ENCODE measurements at regions not wholly inside any gene's neighbourhood (a gene's known extent, or its start where the extent isn't known, plus 50 kb on each side); places are given as distances from the start of the nearest gene placed in this dataset.

DNA sequence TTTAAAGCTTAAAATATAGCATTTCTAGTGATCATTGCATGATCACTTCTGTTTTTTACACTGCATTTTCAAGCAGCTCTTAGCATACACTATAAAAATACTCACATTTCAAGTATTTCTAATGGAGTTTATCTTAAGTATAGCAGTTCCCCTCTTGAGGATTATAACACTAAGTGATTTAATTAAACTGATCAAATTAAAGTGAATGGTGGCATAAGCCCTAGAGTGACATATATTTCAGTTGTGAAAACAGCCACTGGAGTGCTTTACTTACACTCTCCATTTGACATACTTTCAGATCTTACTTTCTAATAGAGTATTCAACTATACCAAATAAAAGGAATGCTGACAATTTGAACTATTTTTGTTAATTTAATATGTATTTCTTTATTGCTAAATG lies 623.3 kb upstream of the TMPRSS15 start:
- DNase-seq, result no peak
- no peaks in the 10 kb centered on the region for H3K36me3 ChIP-seq (ENCODE audit: low read depth)
- ATAC-seq, result no peak
- TF ChIP-seq, protein P1, sequence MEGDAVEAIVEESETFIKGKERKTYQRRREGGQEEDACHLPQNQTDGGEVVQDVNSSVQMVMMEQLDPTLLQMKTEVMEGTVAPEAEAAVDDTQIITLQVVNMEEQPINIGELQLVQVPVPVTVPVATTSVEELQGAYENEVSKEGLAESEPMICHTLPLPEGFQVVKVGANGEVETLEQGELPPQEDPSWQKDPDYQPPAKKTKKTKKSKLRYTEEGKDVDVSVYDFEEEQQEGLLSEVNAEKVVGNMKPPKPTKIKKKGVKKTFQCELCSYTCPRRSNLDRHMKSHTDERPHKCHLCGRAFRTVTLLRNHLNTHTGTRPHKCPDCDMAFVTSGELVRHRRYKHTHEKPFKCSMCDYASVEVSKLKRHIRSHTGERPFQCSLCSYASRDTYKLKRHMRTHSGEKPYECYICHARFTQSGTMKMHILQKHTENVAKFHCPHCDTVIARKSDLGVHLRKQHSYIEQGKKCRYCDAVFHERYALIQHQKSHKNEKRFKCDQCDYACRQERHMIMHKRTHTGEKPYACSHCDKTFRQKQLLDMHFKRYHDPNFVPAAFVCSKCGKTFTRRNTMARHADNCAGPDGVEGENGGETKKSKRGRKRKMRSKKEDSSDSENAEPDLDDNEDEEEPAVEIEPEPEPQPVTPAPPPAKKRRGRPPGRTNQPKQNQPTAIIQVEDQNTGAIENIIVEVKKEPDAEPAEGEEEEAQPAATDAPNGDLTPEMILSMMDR (IDR thresholded peaks at IDR 0.05), result no peak
- no peak overlapping the region for H3K4me3 ChIP-seq
- no peaks in the 10 kb centered on the region for H3K9me3 ChIP-seq
- H3K4me1 ChIP-seq (ENCODE audit: low read depth), result no peaks in the 10 kb centered on the region
- intact Hi-C loops (cut with DNase I, micrococcal nuclease), result no loop called here

GRCh38 chr21:19029816-19030215 lies 626.2 kb upstream of the TMPRSS15 start:
- TF ChIP-seq, protein P1 (IDR thresholded peaks at IDR 0.05), result no peak
- no peak for ATAC-seq
- Histone ChIP-seq H3K9me3 (no peaks in the 10 kb centered on the region), H3K36me3 (ENCODE audit: low read depth) (no peaks in the 10 kb centered on the region), H3K4me3 (no peak overlapping the region), H3K4me1 (ENCODE audit: low read depth) (no peaks in the 10 kb centered on the region)
- DNase-seq, result no peak
- intact Hi-C loops (cut with DNase I, micrococcal nuclease), result no loop called here

GRCh38 chr21:19031953-19032352 lies 628.4 kb upstream of the TMPRSS15 start:
- no peaks in the 10 kb centered on the region for H3K4me1 ChIP-seq (ENCODE audit: low read depth)
- TF ChIP-seq, protein P1 (IDR thresholded peaks at IDR 0.05), result no peak
- DNase-seq (no peak), ATAC-seq (no peak)
- intact Hi-C loops (cut with DNase I, micrococcal nuclease), result no loop called here
- no peak overlapping the region for H3K4me3 ChIP-seq
- H3K9me3 ChIP-seq, result no peaks in the 10 kb centered on the region
- no peaks in the 10 kb centered on the region for H3K36me3 ChIP-seq (ENCODE audit: low read depth)

GRCh38 chr21:19034041-19034440 lies 630.5 kb upstream of the TMPRSS15 start:
- Histone ChIP-seq H3K36me3 (ENCODE audit: low read depth) (no peaks in the 10 kb centered on the region), H3K4me1 (ENCODE audit: low read depth) (no peaks in the 10 kb centered on the region), H3K4me3 (no peak overlapping the region), H3K9me3 (no peaks in the 10 kb centered on the region)
- intact Hi-C loops (cut with DNase I, micrococcal nuclease), result no loop called here
- DNase-seq (no peak), ATAC-seq (no peak)
- TF ChIP-seq, protein P1 (IDR thresholded peaks at IDR 0.05), result no peak

DNA sequence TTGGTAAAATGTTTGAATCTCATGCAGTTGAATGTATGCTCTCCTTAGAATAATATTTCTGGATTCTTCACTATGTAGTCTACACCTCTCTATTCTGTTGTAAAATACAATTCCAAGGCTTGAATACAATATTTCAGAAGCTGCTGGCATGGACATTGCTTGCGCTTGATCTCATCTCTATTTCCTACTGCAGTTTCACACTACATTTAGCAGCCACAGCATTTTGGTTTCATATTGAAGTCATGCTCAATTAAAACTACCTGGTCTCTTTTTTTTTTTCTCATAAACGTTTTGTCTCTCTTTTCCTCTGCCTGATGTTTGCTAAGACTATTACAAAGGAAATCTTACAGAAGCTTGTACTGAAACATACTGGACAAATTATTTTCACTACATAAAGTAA lies 631.0 kb upstream of the TMPRSS15 start:
- H3K4me3 ChIP-seq, result no peak overlapping the region
- no peaks in the 10 kb centered on the region for H3K36me3 ChIP-seq (ENCODE audit: low read depth)
- ATAC-seq (no peak), DNase-seq (no peak)
- H3K9me3 ChIP-seq, result no peaks in the 10 kb centered on the region
- no peaks in the 10 kb centered on the region for H3K4me1 ChIP-seq (ENCODE audit: low read depth)
- TF ChIP-seq, protein P1 (IDR thresholded peaks at IDR 0.05), result no peak
- intact Hi-C loops (cut with DNase I, micrococcal nuclease), result no loop called here

GRCh38 chr21:19045876-19046275 lies 642.3 kb upstream of the TMPRSS15 start:
- ATAC-seq (no peak), DNase-seq (no peak)
- TF ChIP-seq, protein P1 (IDR thresholded peaks at IDR 0.05), result no peak
- Histone ChIP-seq H3K4me1 (ENCODE audit: low read depth) (peaks cover 7% of the 10 kb centered on the region), H3K4me3 (no peak overlapping the region), H3K9me3 (no peaks in the 10 kb centered on the region), H3K36me3 (ENCODE audit: low read depth) (no peaks in the 10 kb centered on the region)
- intact Hi-C loops (cut with DNase I, micrococcal nuclease), result no loop called here
